Upper lobe of right lung (tissue), 1 donor: ENCODE measurements at regions not wholly inside any gene's neighbourhood (a gene's known extent, or its start where the extent isn't known, plus 50 kb on each side); places are given as distances from the start of the nearest gene placed in this dataset.

Experiments used
- ATAC-seq: fragments of 200-7000 bp; cut with Tn5 transposase; one replicate; pipeline ENCODE4 v1.9.1; 2020; ENCODE audit warnings: mild to moderate bottlenecking, moderate library complexity
- DNase-seq: peaks from one replicate; pipeline ENCODE4 v3.0.0-alpha.2; 2020
- H3K27ac ChIP-seq: fragments of 200-600 bp; one replicate; pipeline ENCODE4 v1.8.0; 2022
- H3K27me3 ChIP-seq: fragments of 200-600 bp; one replicate; pipeline ENCODE4 v1.8.0; 2022; ENCODE audit warnings: mild to moderate bottlenecking
- H3K36me3 ChIP-seq: fragments of 200-600 bp; one replicate; pipeline ENCODE4 v1.8.0; 2022
- H3K4me1 ChIP-seq: fragments of 200-600 bp; one replicate; pipeline ENCODE4 v1.8.0; 2022
- H3K4me3 ChIP-seq: fragments of 200-600 bp; one replicate; pipeline ENCODE4 v1.8.0; 2022; ENCODE audit warnings: mild to moderate bottlenecking
- H3K9me3 ChIP-seq: fragments of 200-600 bp; one replicate; pipeline ENCODE4 v1.8.0; 2022
- CTCF ChIP-seq: fragments of 200-600 bp; IDR thresholded peaks from one replicate; pipeline ENCODE4 v1.8.0; 2022; ENCODE audit warnings: antibody characterized with exemption
- intact Hi-C: fragments of 100-400 bp; cut with DNase I; formaldehyde crosslinking; loops from one replicate; pipeline ENCODE4 v1.11.0; 2022
- donor health status: DM: no; HTN: yes; CAD: no; lungs with severe emphysema.

- no peak overlapping the region for H3K4me3 ChIP-seq
- no peaks in the 10 kb centered on the region for H3K27me3 ChIP-seq
- H3K27ac ChIP-seq: no peak overlapping the region
- no peaks in the 10 kb centered on the region for H3K36me3 ChIP-seq
- intact Hi-C loops: no loop called here
- TF ChIP-seq CTCF: no peak
- no peaks in the 10 kb centered on the region for H3K4me1 ChIP-seq
- H3K9me3 ChIP-seq: no peaks in the 10 kb centered on the region
- DNase-seq (no peak), ATAC-seq (no peak)
These were observed 119.2 kb upstream of the BOD1 start for GRCh38 chr5:173735691-173736090.

GRCh38 chr5:173736374-173736773 is 119.9 kb upstream of the BOD1 start:
- H3K36me3 ChIP-seq: no peaks in the 10 kb centered on the region
- no peak overlapping the region for H3K4me3 ChIP-seq
- ATAC-seq: no peak
- H3K27ac ChIP-seq: no peak overlapping the region
- H3K27me3 ChIP-seq: no peaks in the 10 kb centered on the region
- no peak for TF ChIP-seq CTCF
- H3K4me1 ChIP-seq: no peaks in the 10 kb centered on the region
- DNase-seq: no peak
- no peaks in the 10 kb centered on the region for H3K9me3 ChIP-seq
- intact Hi-C loops: no loop called here

DNA sequence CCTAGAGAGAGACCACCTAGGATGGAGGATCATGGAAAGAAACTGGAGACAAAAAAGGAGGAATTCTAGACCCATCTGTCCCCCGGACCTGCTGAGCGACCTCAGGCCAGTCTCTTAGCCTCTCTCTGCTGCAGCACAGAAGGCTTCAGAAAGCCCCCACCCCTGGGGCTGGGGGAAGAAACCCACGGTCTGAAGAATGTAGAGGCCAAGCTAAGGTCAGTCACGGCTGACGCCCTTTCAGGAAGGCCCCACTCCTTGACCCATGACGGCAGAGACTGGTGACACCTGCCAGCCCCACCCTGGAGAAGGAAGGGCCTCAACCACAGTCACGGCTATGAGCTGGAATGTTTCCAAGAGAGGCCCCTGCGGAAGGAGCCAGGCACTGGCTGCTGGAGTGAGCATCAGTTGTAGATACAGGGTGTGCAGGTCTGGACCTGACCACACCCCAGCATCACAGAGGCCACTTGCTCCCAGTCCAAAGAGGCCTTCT is 120.5 kb upstream of the BOD1 start:
- Histone ChIP-seq H3K4me1 (peaks cover 2% of the 10 kb centered on the region), H3K27me3 (no peaks in the 10 kb centered on the region), H3K36me3 (no peaks in the 10 kb centered on the region), H3K9me3 (no peaks in the 10 kb centered on the region), H3K27ac (no peak overlapping the region), H3K4me3 (no peak overlapping the region)
- no peak for ATAC-seq
- DNase-seq: no peak
- TF ChIP-seq CTCF: no peak
- intact Hi-C loops: no loop called here

DNA sequence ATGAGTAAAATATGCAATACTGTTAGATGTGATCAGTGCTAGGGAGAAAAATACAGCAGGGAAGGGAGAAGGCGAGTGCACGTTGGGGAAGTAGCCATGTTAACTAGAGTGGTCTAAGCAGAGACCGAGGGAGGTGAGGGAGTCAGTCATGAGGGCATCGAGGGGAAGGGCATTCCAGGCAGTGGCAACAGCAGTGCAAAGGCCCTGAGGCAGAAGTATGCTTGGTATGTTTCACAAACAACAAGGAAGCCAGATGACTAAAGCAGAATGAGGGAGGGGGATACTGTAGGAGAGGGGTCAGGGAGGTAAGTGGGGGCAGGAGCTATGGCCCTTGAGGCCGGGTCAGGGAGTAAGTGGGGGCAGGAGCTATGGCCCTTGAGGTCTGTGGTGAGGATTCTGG is 123.3 kb upstream of the BOD1 start:
- intact Hi-C loops: no loop called here
- ATAC-seq (no peak), DNase-seq (no peak)
- peaks cover 2% of the 10 kb centered on the region for H3K4me1 ChIP-seq
- no peak for TF ChIP-seq CTCF
- no peaks in the 10 kb centered on the region for H3K27me3 ChIP-seq
- no peak overlapping the region for H3K27ac ChIP-seq
- no peak overlapping the region for H3K4me3 ChIP-seq
- no peaks in the 10 kb centered on the region for H3K9me3 ChIP-seq
- no peaks in the 10 kb centered on the region for H3K36me3 ChIP-seq

DNA sequence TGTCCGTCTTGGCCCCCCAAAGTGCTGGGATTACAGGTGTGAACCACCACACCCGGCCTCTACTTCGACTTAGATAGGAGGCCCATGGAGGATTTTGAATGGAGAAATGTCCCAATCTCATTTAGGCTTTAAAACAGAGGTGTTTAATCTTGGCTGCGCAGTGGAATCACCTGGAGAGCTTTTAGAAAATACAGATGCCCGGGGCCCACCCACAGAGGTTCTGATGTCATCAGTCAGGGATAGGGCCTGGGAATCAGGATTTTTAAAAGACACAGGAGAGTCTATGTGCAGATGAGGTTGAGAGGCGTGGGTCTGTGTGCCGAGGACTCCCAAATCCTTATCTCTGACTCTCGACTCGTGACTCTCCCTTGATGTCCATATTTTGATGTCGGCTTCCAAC is 124.0 kb upstream of the BOD1 start:
- DNase-seq (no peak), ATAC-seq (no peak)
- H3K27ac ChIP-seq: no peak overlapping the region
- H3K4me1 ChIP-seq: peaks cover 7% of the 10 kb centered on the region
- H3K36me3 ChIP-seq: no peaks in the 10 kb centered on the region
- no peaks in the 10 kb centered on the region for H3K27me3 ChIP-seq
- intact Hi-C loops: no loop called here
- no peaks in the 10 kb centered on the region for H3K9me3 ChIP-seq
- no peak overlapping the region for H3K4me3 ChIP-seq
- TF ChIP-seq CTCF: no peak

DNA sequence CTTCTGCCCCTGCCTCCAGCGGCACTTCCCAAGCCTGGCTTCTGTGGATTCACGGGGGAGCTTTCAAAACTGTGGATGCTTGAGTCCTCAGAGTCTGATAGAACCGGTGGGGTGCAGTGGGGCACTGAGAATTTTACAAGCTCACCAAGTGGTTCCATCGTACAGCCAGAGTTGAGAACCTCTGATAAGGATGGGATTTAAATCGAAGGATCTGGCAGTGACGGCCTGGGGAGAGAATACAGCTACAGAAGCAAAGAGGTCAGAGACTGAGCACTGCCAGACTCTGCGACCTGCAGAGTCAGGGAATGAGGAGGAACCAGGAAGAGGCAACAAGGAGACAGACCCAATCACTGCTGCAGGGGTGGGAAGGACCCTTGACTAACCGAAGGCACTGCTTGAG is 124.6 kb upstream of the BOD1 start:
- DNase-seq (no peak), ATAC-seq (no peak)
- Histone ChIP-seq H3K4me1 (peaks cover 9% of the 10 kb centered on the region), H3K9me3 (no peaks in the 10 kb centered on the region), H3K4me3 (no peak overlapping the region), H3K27me3 (no peaks in the 10 kb centered on the region), H3K27ac (no peak overlapping the region), H3K36me3 (no peaks in the 10 kb centered on the region)
- intact Hi-C loops: no loop called here
- no peak for TF ChIP-seq CTCF
